ENCODE measurements at regions not wholly inside any gene's neighbourhood (a gene's known extent, or its start where the extent isn't known, plus 50 kb on each side); places are given as distances from the start of the nearest gene placed in this dataset.

- TF ChIP-seq CTCF (IDR thresholded peaks at IDR 0.05) (no peak), POLR2A (IDR thresholded peaks at IDR 0.05) (no peak)
These were observed 264.7 kb downstream of the IRS2 start for GRCh38 chr13:109521719-109522118.

Data from vagina (tissue), 2 donors.